GM21529 (cell line): ENCODE measurements at regions not wholly inside any gene's neighbourhood (a gene's known extent, or its start where the extent isn't known, plus 50 kb on each side); places are given as distances from the start of the nearest gene placed in this dataset.

Experiments used
- ATAC-seq: cut with Tn5 transposase; IDR thresholded peaks from one replicate; pipeline ENCODE4 v1.9.1; 2021; ENCODE audit not compliant: unreplicated experiment

DNA sequence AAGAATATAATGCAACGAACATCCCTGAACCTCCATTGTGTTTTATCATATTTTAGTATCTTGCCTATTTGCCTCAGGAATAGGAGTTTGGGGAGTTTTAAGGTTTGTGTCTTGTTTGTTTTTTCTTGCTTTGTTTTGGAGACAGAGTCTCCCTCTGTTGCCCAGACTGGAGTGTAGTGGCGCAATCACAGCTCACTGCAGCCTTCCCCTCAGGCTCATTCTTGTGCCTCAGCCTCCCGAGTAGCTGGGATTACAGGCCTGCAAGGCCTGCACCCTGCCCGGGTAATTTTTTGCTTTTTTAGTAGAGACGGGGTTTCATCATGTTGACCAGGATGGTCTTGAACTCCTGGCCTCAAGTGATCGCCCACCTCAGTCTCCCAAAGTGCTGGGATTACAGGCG is 63.3 kb upstream of the CARMIL1 start:
- ATAC-seq: no peak

DNA sequence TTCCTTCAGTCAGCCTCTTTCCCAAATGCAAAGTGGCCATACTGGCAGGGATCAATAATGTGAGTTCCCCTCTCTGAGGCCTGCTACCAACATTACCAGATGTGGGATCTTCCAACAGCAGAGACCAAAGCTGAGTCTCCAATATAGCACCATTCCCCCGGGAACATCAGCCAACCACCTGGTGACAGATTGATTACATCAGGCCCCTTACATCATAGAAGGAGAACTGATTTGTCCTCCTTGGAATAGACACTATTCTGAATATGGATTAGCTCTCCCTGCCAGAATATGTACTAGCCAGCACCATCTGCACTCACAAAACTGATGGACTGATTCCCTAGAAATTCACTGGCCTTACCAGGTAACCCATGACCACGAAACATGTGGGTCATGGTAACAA is 61.9 kb upstream of the CARMIL1 start:
- no peak for ATAC-seq

DNA sequence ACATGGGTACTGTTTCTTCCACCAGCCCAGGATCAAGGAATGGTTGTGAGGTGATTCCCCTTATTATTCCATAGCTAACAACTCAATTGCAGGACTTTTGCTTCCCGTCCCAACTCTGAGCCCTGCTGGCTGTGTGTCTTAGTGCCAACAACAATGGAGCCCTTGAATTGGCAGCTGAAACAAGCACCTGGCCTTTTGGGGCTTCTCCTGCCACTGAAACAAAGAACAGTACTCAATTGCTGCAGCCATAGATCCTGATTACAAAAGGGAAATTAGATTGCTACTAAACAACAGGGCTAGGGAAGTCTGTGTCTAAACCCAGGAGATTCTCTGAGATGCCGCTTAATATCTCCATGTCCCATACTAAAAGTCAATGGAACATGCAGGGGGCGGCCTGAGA is 61.3 kb upstream of the CARMIL1 start:
- no peak for ATAC-seq

DNA sequence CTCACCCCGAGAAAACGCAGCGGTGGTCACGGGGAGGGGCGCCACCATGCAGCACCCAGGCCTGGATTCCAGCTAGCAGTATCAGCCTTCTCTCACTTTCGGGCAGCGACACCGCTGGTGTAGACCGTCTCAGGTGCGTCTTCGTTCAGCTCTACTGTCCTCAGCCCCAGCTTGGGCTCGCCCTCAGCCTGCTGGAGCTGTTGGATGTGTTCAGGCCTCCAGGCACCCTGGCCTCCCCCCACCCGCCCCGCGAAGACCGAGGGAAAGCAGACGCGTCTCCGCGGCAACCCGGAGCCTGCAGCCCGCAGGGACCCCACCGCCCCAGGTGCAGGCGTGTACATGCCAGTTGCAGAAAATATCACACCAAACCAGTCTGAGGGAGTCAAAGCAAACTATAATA is 60.8 kb upstream of the CARMIL1 start:
- no peak for ATAC-seq

DNA sequence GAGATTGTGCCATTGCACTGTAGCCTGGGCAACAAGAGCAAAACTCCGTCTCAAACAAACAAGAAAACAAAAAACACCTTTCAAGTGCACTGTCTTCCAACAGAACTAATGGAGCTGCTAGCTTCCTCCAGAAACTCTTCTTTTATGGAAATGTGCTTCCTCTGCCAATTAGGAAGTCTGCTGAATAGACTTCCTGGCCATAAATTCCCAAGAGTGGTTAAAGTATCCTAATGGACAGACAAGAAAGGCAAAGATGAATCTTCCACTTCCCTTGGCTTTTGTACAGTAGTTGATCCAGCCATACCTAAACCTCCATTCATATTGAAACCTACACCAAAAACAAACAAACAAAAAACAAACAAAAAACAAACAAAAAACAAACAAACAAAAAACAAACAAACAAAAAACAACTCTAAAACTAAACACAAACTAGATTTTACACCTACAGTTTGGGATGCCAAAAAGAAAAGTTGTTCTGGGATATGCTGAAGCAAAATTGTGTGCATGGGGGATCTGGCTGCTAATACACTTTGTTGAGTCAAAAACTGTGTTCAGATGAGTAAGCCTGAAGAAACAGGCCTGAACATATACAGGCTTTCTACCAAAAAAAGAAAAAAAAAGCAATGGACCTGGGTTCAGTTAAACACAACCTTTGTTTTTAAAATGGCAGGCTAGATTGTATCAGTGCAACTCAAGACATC is 59.8 kb upstream of the CARMIL1 start:
- no peak for ATAC-seq

DNA sequence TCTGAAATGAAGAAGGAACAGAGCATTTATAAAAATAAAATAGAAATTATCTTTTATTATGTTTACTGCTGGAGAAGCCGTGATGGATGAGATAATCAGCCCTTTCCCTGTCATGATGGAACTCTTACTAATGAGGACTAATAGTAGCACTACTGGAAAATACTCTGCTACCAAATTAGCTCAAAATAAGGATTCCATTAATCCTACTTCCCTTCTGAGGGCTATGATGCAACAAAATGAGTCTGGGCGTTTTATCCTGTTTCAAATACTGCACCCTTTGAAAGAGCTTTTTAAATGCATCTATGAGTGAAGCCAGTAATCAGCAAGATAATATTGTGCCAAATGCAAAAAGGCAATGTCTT is 59.3 kb upstream of the CARMIL1 start:
- ATAC-seq: no peak

DNA sequence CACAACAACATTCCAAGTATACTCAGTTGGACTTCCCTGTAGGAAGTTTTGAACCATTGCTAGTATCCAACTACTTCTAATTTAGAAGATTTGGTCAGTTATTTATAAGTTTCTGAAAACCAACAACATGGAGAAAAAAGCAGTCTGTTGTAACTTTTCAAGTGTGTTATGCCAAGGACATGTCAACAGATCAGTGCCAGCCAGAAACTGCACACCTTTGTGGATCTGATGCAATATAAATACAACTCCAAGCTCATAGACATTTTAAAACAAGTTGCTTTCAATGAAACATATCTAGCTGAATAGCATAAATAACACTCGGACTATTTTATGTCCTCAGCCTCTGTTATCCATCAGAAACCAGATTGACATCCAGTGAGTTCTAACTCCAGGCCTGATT is 58.3 kb upstream of the CARMIL1 start:
- no peak for ATAC-seq

DNA sequence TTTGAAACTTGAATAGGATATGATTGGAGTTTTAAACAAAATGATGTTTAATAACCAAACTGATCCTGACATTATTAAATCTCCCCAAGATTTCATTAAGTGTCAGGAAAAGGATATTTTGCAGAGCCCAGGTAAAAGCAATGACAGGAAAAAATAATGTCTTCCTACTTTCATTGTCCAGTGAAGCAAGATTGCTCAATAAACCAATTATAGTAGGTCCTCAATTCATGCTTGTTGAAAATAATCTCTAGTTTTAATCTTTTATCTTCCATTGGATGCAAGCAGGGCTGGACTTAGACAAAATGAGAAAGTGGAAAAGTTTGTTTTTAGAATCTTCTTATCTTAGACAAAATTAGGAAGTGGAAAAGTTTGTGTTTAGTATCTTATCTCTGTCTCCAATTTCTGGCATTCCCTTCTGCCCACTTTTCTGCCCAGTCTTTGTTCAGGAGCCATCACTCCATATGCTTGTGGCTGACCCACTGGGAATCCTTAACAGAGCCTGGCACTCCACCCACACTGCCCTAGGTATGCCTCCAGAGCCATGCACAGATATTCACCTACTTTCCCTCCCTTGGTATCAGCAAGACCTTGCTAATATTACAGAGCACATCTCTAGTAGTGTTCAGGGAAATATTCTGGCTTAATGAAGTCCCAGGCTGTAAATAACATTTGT is 57.0 kb upstream of the CARMIL1 start:
- no peak for ATAC-seq

DNA sequence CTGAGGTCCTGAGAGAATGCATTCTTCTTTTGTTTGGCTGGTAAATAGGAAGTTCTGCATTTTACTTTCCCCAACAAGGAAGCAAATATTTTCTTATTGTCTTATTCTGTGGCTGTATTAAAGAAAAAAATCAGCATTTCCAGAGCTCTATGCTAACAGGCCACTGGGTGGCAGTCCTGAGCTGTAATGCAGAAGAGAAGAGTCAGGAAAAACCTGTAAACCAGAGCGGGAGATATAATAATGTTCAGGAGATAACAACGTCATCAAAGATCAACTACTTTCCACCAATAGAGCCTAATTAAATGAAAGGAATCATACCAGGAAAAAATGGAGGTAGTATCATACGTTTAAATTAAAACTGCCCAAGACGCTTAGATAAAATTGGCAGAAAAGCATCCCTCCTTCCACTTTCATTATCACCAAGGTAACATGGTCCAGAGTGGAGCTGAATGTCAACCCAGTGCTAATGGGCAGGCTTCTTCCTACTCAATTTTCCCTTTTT is 55.6 kb upstream of the CARMIL1 start:
- peak; percentile 57 for ATAC-seq

DNA sequence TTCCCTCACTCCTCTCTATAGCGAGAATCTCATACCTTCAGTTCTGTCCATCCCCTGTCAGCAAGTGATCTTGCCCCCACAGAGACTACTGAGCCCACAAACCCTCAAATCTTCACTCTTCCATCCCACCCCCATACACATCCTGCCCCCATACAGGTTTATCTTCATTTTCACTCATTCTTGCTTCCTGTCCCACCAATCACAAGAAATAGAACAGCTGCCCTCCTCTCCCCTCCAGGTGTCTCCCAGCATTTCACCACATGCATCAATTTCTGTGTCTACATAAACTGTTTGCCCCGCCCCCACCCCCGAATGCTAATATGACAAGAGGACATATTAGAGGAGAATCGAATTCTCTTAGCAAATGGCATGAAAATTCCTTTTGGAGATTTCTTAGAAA is 54.9 kb upstream of the CARMIL1 start:
- ATAC-seq: no peak

DNA sequence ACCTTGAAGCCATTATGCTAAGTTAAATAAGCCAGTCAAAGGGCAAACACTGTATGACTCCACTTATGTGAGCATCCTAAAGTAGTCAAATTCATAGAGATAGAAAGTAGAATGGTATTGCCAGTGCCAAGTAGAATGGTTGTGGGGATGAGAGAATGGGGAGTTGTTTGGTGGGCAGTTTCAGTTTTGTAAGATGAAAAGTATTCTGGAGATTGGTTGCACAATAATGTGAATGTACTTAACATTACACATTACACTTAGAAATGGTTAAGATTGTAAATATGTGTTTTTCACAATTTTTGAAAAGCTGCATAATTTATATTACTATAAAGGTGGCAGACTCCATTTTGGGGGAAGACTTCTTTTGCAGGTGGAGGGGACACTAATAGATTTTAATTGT is 51.3 kb upstream of the CARMIL1 start:
- no peak for ATAC-seq
